Stimulated activated memory B cell treated with anti-CD40 and anti-IgM and Interleukin-4, amounts not matched to agents 10 μg/mL and 1 μg/mL and 100 μg/mL, for 72 hours (primary cell): ENCODE measurements at regions not wholly inside any gene's neighbourhood (a gene's known extent, or its start where the extent isn't known, plus 50 kb on each side); places are given as distances from the start of the nearest gene placed in this dataset.
A peak's percentile ranks its signal among the peaks of the same experiment; 100 is the strongest.
"Not testable (repeated sequence)": the region's sequence is repeated elsewhere in the genome, so short reads cannot be mapped to it uniquely, and the experiment has no call there.

Experiments used
- ATAC-seq: fragments of 150-1000 bp; cut with Tn5 transposase; 2 replicates; pipeline ENCODE4 v1.10.0; 2021
- H3K27ac Mint-ChIP-seq: one replicate; pipeline ENCODE4 v1.8.0; 2022; ENCODE audit warnings: mild to moderate bottlenecking, mixed read lengths
- H3K27me3 Mint-ChIP-seq: one replicate; pipeline ENCODE4 v1.8.0; 2022; ENCODE audit warnings: mixed read lengths
- H3K36me3 Mint-ChIP-seq: one replicate; pipeline ENCODE4 v1.8.0; 2022; ENCODE audit warnings: mixed read lengths
- H3K4me1 Mint-ChIP-seq: one replicate; pipeline ENCODE4 v1.8.0; 2022; ENCODE audit warnings: mixed read lengths
- H3K4me3 Mint-ChIP-seq: one replicate; pipeline ENCODE4 v1.8.0; 2022; ENCODE audit warnings: mild to moderate bottlenecking, moderate library complexity, mixed read lengths
- H3K9me3 Mint-ChIP-seq: one replicate; pipeline ENCODE4 v1.8.0; 2022; ENCODE audit warnings: mixed read lengths

GRCh38 chr4:115215935-115216334, 102.5 kb upstream of the NDST4 start:
- H3K27ac Mint-ChIP-seq: no peak overlapping the region
- H3K9me3 Mint-ChIP-seq: no peaks in the 10 kb centered on the region
- no peaks in the 10 kb centered on the region for H3K4me1 Mint-ChIP-seq
- H3K36me3 Mint-ChIP-seq: no peaks in the 10 kb centered on the region
- H3K27me3 Mint-ChIP-seq: no peaks in the 10 kb centered on the region
- no peak overlapping the region for H3K4me3 Mint-ChIP-seq
- no peak for ATAC-seq

- Mint-ChIP-seq H3K9me3 (no peaks in the 10 kb centered on the region), H3K36me3 (no peaks in the 10 kb centered on the region), H3K4me3 (no peak overlapping the region), H3K27me3 (no peaks in the 10 kb centered on the region), H3K27ac (no peak overlapping the region), H3K4me1 (no peaks in the 10 kb centered on the region)
- ATAC-seq: no peak
Observed at GRCh38 chr4:115213716-115214115, 100.3 kb upstream of the NDST4 start.

DNA sequence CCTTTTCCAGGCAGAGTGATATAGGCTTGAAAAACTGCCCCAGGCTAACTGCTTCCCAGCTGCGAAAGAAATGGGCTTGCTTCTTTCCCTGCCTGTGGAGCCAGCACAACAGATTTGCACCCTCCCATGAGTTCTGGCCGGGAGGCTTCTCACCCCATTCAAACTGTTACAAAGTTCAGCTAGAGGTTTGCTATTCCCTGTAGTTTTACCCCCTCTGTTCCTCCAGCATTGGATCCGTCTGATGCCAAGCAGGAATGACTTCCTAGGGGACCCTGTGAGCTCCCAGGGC, 87.6 kb upstream of the NDST4 start:
- Mint-ChIP-seq H3K36me3 (no peaks in the 10 kb centered on the region), H3K27me3 (no peaks in the 10 kb centered on the region)

GRCh38 chr4:115200201-115201041, 87.0 kb upstream of the NDST4 start:
- not testable (repeated sequence) for H3K4me1 Mint-ChIP-seq, H3K9me3 Mint-ChIP-seq, H3K36me3 Mint-ChIP-seq, H3K4me3 Mint-ChIP-seq, ATAC-seq, H3K27me3 Mint-ChIP-seq, H3K27ac Mint-ChIP-seq

More for the DNA sequence above, 87.6 kb upstream of the NDST4 start:
- Mint-ChIP-seq H3K9me3 (no peaks in the 10 kb centered on the region), H3K4me3 (no peak overlapping the region), H3K27ac (no peak overlapping the region), H3K4me1 (no peaks in the 10 kb centered on the region)
- no peak for ATAC-seq

DNA sequence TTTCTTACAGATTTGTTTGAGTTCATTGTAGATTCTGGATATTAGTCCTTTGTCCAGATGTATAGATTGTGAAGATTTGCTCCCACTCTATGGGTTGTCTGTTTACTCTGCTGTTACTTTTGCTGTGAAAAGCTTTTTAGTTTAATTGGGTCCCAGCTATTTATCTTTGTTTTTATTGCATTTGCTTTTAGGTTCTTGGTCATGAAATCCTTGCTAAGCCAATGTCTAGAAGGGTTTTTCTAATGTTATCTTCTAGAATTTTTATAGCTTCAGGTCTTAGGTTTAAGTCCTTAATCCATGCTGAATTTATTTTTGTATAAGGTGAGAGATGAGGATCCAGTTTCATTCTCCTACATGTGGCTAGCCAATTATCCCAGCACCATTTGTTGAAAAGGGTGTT, 81.2 kb upstream of the NDST4 start:
- H3K27me3 Mint-ChIP-seq, H3K36me3 Mint-ChIP-seq, ATAC-seq, H3K4me3 Mint-ChIP-seq, H3K27ac Mint-ChIP-seq, H3K4me1 Mint-ChIP-seq, H3K9me3 Mint-ChIP-seq: not testable (repeated sequence)

GRCh38 chr4:115190529-115190928, 77.1 kb upstream of the NDST4 start:
- H3K4me1 Mint-ChIP-seq: no peaks in the 10 kb centered on the region
- no peak for ATAC-seq
- H3K36me3 Mint-ChIP-seq: no peaks in the 10 kb centered on the region
- H3K4me3 Mint-ChIP-seq: no peak overlapping the region
- no peaks in the 10 kb centered on the region for H3K27me3 Mint-ChIP-seq
- H3K9me3 Mint-ChIP-seq: peaks cover 3% of the 10 kb centered on the region
- H3K27ac Mint-ChIP-seq: no peak overlapping the region

- Mint-ChIP-seq H3K27me3 (no peaks in the 10 kb centered on the region), H3K27ac (no peak overlapping the region), H3K4me1 (no peaks in the 10 kb centered on the region), H3K9me3 (no peaks in the 10 kb centered on the region), H3K36me3 (no peaks in the 10 kb centered on the region), H3K4me3 (no peak overlapping the region)
- no peak for ATAC-seq
Observed at GRCh38 chr4:115187136-115187535, 73.7 kb upstream of the NDST4 start.

- H3K36me3 Mint-ChIP-seq, H3K4me1 Mint-ChIP-seq, H3K27ac Mint-ChIP-seq, H3K4me3 Mint-ChIP-seq, H3K27me3 Mint-ChIP-seq, H3K9me3 Mint-ChIP-seq: not testable (repeated sequence)
- peak; percentile 56 for ATAC-seq
Observed at GRCh38 chr4:115179438-115180062, 66.1 kb upstream of the NDST4 start.

- H3K4me3 Mint-ChIP-seq, H3K4me1 Mint-ChIP-seq, H3K27ac Mint-ChIP-seq, H3K36me3 Mint-ChIP-seq, H3K27me3 Mint-ChIP-seq, ATAC-seq, H3K9me3 Mint-ChIP-seq: not testable (repeated sequence)
Observed at GRCh38 chr4:115178687-115179086, 65.3 kb upstream of the NDST4 start.

DNA sequence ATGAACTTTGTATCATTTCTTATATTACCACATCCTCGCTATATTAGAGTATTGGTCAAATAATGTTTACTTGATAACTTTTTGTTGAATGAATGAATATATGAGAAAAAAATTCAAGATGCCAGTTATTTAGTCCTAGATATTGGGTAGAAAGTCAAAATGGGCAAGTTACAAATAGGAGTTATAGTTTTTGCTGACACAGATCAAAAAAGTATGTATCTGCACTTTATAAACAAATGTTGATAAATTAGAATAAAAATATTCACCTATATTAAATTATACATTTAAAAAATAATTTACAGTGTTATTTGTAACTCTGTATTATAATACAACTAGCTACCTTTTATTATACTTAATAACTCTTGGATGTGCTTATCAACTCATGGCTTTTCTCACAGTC, 57.8 kb upstream of the NDST4 start:
- no peak for ATAC-seq
- H3K9me3 Mint-ChIP-seq: no peaks in the 10 kb centered on the region
- H3K27ac Mint-ChIP-seq: no peak overlapping the region
- no peaks in the 10 kb centered on the region for H3K4me1 Mint-ChIP-seq
- H3K27me3 Mint-ChIP-seq: no peaks in the 10 kb centered on the region
- no peaks in the 10 kb centered on the region for H3K36me3 Mint-ChIP-seq
- no peak overlapping the region for H3K4me3 Mint-ChIP-seq

GRCh38 chr4:115165503-115165902, 52.1 kb upstream of the NDST4 start:
- Mint-ChIP-seq H3K27ac (no peak overlapping the region), H3K9me3 (no peaks in the 10 kb centered on the region), H3K36me3 (no peaks in the 10 kb centered on the region), H3K27me3 (no peaks in the 10 kb centered on the region), H3K4me1 (no peaks in the 10 kb centered on the region), H3K4me3 (no peak overlapping the region)
- no peak for ATAC-seq
